HG02973 (cell line): ENCODE measurements at regions not wholly inside any gene's neighbourhood (a gene's known extent, or its start where the extent isn't known, plus 50 kb on each side); places are given as distances from the start of the nearest gene placed in this dataset.

Experiments
- ATAC-seq: cut with Tn5 transposase; IDR thresholded peaks from one replicate; pipeline ENCODE4 v1.9.1; 2021; ENCODE audit warnings: moderate library complexity; ENCODE audit not compliant: unreplicated experiment

DNA sequence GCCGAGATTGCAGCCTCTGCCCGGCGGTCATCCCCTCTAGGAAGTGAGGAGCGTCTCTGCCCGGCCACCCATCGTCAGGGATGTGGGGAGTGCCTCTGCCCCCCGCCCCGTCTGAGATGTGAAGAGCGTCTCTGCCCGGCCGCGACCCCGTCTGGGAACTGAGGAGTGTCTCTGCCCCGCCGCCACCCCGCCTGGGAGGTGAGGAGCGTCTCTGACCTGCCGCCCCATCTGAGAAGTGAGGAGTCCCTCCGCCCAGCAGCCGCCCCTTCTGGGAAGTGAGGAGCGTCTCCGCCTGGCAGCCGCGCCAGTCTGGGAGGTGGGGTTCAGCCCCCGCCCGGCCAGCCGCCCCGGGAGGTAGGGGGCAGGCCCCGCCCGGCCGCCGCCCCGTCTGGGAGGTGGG lies 544.0 kb downstream of the CCER1 start:
- no peak for ATAC-seq

DNA sequence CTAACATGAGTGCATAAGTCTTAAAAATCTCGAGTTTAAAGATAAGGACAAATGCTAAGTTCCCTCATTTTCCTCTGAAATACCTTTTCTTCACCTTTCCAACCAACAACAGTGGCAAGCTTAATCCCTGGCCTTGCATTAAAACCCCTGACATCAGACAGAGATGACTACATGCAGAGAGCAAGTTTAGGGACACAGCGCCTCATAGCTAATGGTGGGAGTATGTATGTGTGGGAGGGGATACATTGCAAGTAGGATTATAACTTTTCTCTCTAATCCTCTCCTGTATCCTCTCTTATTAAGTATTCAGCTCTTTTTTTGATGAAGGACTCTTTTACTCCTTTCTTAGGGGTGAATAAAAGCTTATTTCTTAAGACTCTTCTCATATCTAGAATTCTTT lies 547.1 kb downstream of the CCER1 start:
- ATAC-seq: no peak

DNA sequence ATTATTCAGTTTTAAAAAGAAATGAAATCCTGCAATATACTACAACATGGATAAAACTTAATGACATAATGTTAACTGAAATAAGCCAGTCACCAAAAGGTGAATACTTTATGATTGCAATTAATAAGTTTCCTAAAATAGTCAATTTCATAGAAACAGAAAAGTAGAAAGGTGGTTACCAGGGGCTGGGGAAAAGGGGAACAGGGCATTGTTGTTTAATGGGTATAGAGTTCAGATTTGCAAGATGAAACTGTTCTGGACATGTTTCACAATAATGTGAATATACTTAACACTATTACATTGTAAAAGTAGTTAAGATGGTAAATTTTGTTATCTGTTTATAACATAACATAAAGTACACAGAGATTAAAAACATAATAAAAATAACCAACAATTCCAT lies 550.9 kb downstream of the CCER1 start:
- ATAC-seq: peak; percentile 61

DNA sequence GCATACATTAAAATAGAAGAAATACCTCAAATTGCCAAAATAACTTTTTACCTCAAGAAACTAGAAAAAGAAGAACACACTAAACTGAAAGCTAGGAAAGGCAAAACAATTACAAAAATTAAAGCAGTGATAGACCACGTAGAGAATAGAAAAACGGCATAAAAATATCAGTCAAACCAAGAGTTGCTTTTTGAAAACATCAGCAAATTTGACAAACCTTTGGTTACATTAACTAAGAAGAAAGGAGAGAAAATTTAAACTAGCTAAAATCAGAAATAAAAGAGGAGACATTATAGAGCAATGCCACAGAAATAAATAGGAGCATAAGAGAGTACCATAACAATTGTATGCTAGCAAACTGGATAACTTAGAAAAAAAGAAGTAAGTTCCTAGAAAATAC lies 553.8 kb downstream of the CCER1 start:
- ATAC-seq: no peak

DNA sequence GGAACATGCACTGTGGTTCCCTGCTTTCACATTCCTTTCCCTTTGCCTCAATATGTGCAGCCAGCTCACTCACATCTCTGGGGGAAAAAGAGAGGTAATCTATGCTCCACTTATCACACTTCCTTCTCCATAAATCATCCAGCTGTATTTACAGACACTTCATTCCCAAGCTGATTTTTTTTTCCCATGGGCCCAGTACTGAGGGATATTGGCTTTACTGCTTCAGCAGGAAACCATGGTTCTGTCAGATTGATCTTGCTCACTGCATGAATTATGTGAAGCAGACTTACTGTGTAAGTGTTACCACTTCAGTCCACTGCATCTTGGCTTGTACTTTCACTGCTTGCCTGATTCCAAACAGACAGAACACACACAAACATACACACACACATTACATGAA lies 555.6 kb downstream of the CCER1 start:
- ATAC-seq: no peak

DNA sequence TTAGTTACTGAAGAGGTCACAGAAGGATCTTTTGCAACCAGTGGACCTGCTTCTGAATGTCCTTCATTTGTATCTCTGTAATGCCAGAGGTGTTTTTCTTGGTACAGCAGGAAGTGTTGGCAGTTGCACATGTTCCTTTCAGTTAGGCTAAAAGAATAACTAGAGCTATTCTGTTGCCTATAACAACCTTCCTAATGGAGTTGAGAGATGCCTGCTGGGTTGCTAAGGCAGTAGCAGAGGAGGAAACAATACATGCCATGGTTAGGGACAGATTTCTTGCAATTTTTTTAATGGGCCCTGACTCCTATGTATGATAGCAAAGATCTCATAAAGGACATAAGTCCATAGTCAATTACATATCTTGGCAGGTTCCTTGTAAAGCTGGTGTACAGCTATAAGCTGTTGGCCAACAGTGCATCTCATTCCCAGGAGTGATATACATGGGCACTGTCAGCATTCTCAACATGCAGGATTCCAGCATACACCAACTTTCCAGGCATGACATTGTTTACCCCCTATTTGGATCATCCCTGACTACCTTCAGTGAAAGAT lies 556.6 kb downstream of the CCER1 start:
- ATAC-seq: no peak

DNA sequence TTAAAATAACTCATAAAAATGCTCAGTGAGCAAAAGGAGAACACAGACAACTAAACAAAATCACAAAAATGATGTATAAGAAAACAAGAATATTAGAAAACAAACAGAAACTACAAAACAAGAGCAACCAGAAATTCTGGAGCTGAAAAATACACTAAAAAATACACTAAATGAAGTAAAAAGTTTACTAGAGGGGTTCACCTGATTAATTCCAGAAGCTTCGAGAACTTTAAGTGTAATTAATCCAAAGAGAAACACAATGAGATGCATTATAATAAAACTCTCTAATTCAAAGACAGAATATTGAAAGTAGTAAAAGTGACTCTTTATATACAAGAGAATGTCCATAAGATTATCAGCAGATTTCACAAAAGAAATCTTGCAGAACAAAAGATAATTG lies 558.4 kb downstream of the CCER1 start:
- no peak for ATAC-seq

DNA sequence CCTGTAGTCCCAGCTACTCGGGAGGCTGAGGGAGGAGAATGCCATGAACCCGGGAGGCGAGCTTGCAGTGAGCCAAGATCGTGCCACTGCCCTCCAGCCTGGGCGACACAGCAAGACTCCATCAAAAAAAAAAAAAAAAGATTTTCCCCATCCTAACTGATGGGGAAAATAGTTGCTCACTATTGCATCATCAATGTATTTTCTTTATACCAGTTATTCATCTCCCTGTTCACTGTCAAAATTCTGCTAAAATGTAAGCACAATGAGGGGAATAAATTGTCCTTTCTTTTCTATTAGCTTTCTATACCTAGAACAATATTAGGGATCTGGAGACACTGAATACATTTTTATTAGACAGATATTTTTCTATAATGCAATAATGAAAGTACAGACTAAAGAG lies 561.3 kb downstream of the CCER1 start:
- ATAC-seq: no peak

DNA sequence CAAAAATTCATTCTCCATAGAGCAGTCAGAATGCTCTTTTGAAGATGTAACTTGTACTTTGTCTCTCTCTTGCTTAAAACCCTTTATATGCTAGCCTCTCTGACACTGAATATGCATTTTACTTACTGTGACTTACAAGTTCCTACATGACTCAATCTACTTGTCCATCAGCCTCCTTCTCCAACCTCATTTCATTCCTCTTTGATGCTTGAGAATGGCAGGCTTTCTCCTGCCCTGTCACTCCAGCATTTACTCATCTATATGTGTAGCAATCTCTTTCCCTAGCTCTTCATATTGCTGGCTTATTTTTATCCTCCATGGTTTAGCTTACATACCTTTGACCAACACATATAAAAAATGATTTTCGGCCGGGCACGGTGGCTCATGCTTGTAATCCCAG lies 561.9 kb downstream of the CCER1 start:
- no peak for ATAC-seq

DNA sequence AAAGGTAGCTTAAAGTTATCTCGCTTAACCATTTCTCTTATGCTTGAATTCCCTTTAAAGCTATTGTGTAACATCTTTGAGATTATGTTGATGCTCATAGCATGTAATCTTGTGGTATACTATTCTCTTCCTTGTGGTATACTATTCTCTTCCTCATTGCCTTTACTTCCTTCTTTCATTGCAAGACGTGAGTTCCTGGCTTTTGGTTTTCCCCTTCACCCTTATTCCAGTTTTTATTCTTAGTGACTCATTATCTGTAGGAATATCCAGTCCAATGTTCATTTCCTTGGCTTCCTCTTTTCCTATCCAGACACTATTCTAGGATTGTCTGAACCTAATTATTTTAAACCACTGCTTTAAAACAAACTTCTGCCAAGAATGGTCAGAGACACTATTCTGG lies 564.0 kb downstream of the CCER1 start:
- ATAC-seq: no peak

DNA sequence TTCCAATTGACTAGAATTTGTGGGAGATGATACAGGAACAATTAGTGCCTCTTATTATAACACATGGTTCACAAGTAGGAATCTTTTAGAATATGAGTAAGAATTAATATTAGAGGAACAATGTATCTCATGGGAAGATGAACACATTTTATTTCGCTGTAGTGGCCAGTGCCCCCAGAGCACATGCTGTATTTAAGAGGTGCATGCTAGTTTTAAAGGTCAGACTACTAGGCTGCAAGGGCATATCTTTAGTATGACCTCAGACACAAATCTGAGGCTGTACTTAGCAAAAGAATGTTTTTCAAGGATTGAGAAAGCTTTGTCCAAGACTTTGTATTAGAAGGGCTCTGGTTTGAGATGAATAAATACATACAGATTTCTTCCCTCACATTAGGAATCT lies 586.9 kb downstream of the CCER1 start:
- no peak for ATAC-seq

DNA sequence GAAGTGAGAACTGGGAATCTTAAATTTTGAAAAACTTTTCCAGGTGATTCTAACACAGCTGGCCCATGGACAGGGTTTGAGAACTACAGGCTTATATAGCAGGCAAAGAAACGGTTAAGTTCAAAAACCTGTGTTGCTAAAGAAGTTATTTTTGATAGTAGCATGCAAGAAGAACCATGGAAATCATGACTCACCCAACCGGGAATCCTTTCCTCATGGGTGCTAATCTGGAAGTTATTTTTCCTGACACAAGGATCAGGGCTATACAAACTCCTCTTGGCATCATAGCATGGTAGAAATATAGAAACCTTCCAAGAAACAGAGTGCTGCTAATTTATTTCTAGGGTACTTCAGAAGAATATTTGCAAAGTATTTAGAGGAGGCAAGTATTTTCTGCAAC lies 588.7 kb downstream of the CCER1 start:
- ATAC-seq: no peak

DNA sequence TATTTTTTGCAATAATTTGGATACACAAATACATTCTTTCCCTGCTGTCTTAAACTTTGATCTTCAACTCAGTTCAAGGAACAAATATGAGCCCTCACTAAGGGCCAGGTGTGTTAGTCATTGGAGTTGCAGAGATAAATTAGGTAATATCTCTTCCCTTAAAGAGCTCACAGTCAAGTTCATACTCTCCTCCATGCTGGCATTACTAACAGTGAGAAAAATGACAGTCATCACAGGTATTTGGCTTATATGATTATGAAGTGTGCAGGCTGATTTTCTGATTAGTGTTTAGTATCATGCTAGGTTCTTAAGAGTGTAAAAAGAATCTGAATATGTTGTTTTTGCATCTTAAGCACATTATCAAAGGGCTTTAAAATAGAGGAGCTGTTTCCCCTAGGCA lies 594.7 kb downstream of the CCER1 start:
- no peak for ATAC-seq

DNA sequence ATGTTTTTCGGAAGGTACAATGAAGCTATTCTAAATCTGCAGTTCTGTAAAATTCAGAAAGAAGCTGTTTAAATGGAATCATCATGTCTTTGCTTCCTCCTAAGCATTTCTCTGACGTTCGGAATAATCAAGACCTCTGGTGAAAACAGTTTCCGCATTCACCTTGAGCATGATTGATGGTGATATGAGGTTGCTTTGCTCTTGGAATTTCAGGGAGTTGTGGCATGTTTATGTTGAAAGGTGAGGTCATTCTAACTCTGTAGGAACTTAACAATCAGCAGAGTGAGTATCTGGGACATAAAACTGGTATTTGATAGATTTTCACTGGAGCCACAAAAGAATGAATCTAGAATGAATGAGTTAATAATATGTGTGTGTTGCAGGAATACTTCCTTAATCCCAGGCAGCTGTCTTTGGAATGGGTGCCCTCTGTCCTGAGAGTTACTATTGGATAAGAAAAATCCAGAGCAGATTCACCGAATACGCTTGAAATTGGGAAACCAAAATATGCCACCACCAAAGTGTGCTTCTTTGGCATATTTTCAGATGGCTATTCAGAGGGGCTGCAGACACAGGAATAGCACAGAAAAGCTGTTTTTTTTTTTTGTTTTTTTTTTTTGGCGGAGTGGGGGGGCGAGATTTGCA lies 599.1 kb downstream of the CCER1 start:
- no peak for ATAC-seq

DNA sequence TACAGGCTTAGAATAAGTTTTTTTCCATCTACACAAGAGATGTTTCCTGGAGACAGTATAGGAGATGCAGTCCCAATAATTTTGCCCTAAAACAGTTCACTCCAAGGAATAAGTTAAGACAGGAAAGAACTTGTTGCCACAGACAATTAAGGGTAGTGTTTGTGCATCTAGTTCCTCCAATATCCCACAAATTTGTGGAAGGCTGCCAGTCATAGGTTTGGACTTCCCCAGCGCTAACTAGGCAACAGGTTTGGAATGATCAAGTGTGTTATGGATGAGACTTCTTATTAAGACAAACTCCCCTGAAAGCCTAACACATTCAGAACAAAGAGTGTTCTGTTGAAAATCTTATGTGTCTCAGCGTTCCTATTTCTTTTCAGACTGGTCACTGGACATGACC lies 611.0 kb downstream of the CCER1 start:
- ATAC-seq: no peak

DNA sequence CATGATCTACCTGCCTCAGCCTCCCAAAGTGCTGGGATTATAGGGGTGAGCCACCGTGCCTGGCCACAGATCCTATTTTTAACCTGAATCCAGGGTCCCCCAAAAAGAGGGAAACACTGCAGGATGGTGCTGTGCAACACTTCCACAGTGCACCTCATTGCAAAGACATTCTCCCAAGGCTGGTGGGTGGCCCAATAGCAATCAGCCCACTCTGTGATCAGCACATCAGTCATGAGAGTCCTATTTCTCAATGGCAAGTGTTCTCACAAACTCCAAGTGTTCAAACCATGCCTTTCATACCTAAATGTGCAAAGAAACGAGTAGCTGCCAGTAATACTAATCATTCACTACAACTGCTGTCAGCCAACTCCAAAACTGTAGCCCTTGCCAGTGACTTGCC lies 612.9 kb downstream of the CCER1 start:
- no peak for ATAC-seq

DNA sequence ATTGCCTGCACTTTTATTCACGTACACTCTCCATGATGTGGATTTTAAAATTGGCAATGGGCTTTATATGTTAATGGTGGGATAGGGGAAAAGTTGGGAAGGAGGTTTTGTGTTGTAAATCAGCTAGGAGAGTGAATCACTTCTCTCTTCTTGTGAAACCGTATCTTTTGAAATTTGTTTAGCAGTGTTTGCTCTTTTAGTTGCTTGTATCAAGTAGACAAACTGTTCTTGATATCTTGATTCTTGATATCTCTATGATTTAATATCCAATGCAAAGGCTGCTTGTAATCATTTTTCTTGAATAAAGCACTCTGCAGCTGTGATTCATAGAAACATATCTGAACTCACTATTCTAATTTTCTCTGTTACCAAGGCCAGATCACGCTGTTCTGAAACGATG lies 615.1 kb downstream of the CCER1 start:
- no peak for ATAC-seq

DNA sequence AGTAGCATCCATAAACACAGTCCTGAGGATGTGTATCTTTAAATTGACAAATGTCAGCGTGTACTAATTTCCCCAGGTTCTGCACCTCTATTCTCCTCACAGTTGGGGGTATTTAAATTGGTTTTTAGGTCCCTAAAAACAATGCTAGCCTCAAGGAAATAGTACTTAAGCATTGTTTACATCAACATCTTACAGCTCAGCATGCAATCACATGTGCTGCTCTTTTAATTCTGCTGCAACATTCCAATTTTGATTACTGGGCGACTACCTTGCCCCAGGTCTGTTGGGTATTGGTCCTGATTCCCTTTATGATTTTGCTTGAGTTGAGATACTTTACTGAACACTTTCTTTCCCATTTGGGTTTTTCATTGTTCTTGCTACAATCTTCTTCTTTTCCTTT lies 616.6 kb downstream of the CCER1 start:
- no peak for ATAC-seq

DNA sequence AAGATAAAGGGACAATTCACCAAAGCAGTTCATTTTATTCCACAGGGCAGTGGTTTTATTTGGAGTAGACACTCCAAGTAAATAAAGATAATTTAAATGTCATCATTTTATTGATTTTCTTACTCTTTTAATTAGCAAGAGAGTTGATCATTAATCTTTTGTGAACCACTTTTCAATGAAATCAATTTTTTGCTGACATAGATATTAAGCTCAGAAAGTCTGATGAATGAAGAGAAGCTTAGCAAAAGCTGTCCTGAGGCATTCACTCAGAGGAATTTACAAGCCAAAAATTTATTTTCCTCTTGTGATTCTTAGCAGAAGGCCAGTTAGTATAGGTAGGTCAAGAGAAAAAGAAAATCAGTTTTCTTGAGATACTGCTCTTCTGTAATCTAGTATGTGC lies 618.0 kb downstream of the CCER1 start:
- no peak for ATAC-seq

DNA sequence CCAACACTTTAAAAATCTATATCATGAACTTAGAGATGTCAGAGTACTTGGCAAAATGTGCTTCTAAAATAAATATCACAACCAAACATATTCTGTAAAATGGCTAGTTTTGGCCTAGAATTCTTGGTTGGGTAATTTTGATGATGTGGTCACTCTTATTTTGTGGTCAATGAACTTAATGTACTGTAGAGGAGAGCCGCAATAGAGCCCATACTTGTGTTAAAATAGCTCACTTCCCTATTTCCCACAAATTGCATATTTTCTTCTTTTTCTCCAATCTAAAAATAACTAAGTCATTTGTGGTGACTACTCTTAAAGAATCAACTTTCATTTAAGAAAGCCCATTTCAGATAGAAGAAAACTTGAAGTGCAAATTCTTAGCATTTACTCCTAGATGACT lies 619.4 kb downstream of the CCER1 start:
- no peak for ATAC-seq

DNA sequence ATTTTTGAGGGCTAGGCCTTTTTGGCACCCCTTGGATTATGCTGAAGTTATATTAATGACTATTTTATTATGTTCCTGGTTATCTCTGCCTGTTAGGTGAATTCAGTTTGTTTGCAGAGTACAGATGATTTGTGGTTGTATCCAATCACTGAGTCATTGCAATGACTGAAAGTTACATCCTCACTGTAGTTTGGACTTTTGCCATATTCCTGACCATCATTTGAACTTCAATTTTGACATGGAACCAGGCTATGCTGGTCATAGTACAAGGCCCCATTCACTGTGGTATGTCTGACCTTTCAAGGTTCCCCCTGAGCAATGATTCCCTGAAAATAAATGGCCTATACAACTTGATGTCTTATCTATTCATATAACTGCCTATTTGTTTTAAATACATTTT lies 621.0 kb downstream of the CCER1 start:
- no peak for ATAC-seq

DNA sequence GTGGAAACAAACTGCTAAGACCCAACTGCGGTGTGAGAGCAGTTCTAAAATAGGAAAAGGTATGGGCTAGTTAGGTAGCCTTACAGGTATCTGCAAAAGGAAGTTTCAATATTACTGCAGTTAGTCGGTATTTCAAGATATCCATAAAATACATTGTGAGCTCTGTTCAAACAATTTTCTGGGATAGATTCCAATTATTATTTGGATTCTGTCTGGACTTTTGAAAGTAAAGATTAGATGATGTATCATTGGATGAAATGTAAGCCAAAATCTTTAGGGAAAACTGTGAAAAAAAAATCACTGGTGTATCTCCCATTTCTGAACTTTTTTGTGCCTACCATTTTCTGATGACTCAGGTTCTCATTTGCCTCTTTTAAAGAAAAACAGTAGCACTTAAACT lies 621.6 kb downstream of the CCER1 start:
- no peak for ATAC-seq

DNA sequence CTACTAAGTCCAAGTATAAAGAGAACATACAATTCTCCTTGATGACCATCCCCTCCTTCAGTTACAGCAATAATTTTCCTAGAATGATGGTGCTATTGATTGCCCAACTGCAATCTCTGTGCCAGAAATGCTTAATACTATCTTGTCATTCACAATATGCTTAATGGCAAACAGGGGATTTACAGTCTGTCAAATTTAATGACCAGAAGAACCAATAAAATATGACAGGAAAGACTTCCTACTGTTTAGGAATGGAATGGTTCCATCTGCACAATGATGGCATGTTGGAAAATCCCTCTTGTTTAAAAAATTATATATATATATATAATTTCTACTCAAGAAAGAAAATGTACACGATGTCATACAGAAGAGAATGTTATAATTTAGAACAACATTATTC lies 623.2 kb downstream of the CCER1 start:
- ATAC-seq: no peak
